GM20000 (cell line): ENCODE measurements at regions not wholly inside any gene's neighbourhood (a gene's known extent, or its start where the extent isn't known, plus 50 kb on each side); places are given as distances from the start of the nearest gene placed in this dataset.

Experiments
- DNase-seq: peaks from one replicate; pipeline ENCODE4 v3.0.0; 2012; ENCODE audit warnings: low spot score
- CTCF ChIP-seq: IDR thresholded peaks from 2 replicates; pipeline ENCODE4 v1.5.1; 2012; ENCODE audit warnings: mild to moderate bottlenecking, control low read depth; ENCODE audit errors: extremely low read depth, missing control alignments

GRCh38 chr4:123802082-123802645 is 405.6 kb downstream of the SPRY1 start:
- no peak for DNase-seq
- no peak for TF ChIP-seq CTCF

- DNase-seq = no peak
- no peak for TF ChIP-seq CTCF
These were observed 406.3 kb downstream of the SPRY1 start for GRCh38 chr4:123802933-123803332.

- TF ChIP-seq CTCF = no peak
These were observed 407.7 kb downstream of the SPRY1 start for GRCh38 chr4:123804196-123804721.

GRCh38 chr4:123806056-123806455 is 409.5 kb downstream of the SPRY1 start:
- DNase-seq = no peak
- TF ChIP-seq CTCF = no peak

More at GRCh38 chr4:123804196-123804721, 407.7 kb downstream of the SPRY1 start:
- DNase-seq = no peak

GRCh38 chr4:123807187-123807586 is 410.6 kb downstream of the SPRY1 start:
- TF ChIP-seq CTCF = no peak
- no peak for DNase-seq

GRCh38 chr4:123807866-123808265 is 411.3 kb downstream of the SPRY1 start:
- DNase-seq = no peak
- no peak for TF ChIP-seq CTCF

- TF ChIP-seq CTCF = no peak
These were observed 413.3 kb downstream of the SPRY1 start for GRCh38 chr4:123809864-123810263.

More at GRCh38 chr4:123809864-123810263, 413.3 kb downstream of the SPRY1 start:
- DNase-seq = no peak
